HFFc6 (cell line): ENCODE measurements at regions not wholly inside any gene's neighbourhood (a gene's known extent, or its start where the extent isn't known, plus 50 kb on each side); places are given as distances from the start of the nearest gene placed in this dataset.

Experiments
- DNase-seq: peaks from one replicate; pipeline ENCODE4 v3.0.0-alpha.2; 2018
- H3K27ac Mint-ChIP-seq: 2 replicates; pipeline ENCODE4 v1.8.0; 2020; ENCODE audit warnings: mild to moderate bottlenecking, mixed read lengths
- H3K27me3 Mint-ChIP-seq: 2 replicates; pipeline ENCODE4 v1.8.0; 2021; ENCODE audit warnings: mild to moderate bottlenecking, moderate library complexity, mixed read lengths; ENCODE audit not compliant: insufficient read depth
- H3K36me3 Mint-ChIP-seq: 2 replicates; pipeline ENCODE4 v1.8.0; 2021; ENCODE audit warnings: low read depth, mixed read lengths
- H3K4me1 Mint-ChIP-seq: 2 replicates; pipeline ENCODE4 v1.8.0; 2020; ENCODE audit warnings: low read depth, mixed read lengths
- H3K4me3 Mint-ChIP-seq: 2 replicates; pipeline ENCODE4 v1.8.0; 2020; ENCODE audit warnings: mild to moderate bottlenecking, moderate library complexity, mixed read lengths
- H3K9me3 Mint-ChIP-seq: 2 replicates; pipeline ENCODE4 v1.8.0; 2020; ENCODE audit warnings: mild to moderate bottlenecking, mixed read lengths
- TF ChIP-seq, protein P1 (sequence below): fragments of 200-600 bp; sonication (generic); IDR thresholded peaks from 2 replicates; pipeline ENCODE4 v1.5.0; 2021; ENCODE audit warnings: antibody characterized with exemption, mild to moderate bottlenecking

- H3K4me1 Mint-ChIP-seq: no peaks in the 10 kb centered on the region
- peaks cover 3% of the 10 kb centered on the region; the same call in 1 of the 2 replicates for H3K27me3 Mint-ChIP-seq
- H3K36me3 Mint-ChIP-seq: no peaks in the 10 kb centered on the region
- no peak overlapping the region for H3K4me3 Mint-ChIP-seq
- H3K27ac Mint-ChIP-seq: no peak overlapping the region
- no peaks in the 10 kb centered on the region for H3K9me3 Mint-ChIP-seq
- no peak for DNase-seq
- TF ChIP-seq, protein P1, sequence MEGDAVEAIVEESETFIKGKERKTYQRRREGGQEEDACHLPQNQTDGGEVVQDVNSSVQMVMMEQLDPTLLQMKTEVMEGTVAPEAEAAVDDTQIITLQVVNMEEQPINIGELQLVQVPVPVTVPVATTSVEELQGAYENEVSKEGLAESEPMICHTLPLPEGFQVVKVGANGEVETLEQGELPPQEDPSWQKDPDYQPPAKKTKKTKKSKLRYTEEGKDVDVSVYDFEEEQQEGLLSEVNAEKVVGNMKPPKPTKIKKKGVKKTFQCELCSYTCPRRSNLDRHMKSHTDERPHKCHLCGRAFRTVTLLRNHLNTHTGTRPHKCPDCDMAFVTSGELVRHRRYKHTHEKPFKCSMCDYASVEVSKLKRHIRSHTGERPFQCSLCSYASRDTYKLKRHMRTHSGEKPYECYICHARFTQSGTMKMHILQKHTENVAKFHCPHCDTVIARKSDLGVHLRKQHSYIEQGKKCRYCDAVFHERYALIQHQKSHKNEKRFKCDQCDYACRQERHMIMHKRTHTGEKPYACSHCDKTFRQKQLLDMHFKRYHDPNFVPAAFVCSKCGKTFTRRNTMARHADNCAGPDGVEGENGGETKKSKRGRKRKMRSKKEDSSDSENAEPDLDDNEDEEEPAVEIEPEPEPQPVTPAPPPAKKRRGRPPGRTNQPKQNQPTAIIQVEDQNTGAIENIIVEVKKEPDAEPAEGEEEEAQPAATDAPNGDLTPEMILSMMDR: no peak
Observed at GRCh38 chr18:60200558-60200957, 172.0 kb downstream of the MC4R start.

- Mint-ChIP-seq H3K4me1 (no peaks in the 10 kb centered on the region), H3K4me3 (no peak overlapping the region), H3K9me3 (no peaks in the 10 kb centered on the region), H3K27ac (no peak overlapping the region), H3K27me3 (peaks cover 3% of the 10 kb centered on the region; the same call in 1 of the 2 replicates), H3K36me3 (no peaks in the 10 kb centered on the region)
- TF ChIP-seq, protein P1: no peak
- no peak for DNase-seq
Observed at GRCh38 chr18:60199505-60199904, 173.1 kb downstream of the MC4R start.

DNA sequence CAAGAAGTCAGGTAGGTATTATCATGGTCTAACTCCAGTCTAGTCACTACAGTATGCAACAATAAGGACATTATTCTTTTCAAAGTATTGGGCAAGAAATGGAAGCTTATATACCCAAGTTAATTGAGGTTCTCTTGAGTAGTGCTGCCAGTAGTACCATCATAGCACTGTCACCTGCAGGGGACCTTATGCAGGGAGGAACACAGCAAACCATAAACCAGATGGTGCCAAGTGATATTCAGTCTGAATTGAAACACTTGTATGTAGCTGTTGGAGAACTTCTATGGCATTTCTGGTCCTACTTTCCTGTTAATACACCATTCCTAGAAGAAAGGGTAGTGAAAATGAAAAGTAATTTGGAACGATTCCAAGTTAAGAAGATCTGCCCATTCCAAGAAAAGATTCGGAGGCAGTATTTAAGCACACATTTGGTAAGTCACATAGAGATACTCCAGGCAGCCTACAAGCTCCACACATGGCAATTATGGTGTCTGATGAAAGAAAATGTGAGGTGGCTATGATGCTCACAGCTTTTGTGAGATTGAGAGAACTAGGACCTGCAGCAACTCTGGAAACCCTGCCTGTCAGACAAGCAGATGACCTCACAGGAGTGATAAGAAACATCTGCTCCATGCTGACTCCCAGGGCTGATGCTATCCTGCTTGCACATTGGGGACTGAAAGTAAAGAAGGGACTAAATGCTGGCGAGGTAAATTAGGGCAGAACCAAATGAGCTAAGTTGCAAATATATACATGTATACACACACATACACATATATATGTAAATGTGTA, 174.7 kb downstream of the MC4R start:
- H3K36me3 Mint-ChIP-seq: no peaks in the 10 kb centered on the region
- no peak overlapping the region for H3K27ac Mint-ChIP-seq
- no peak for DNase-seq
- H3K27me3 Mint-ChIP-seq: peaks cover 3% of the 10 kb centered on the region; the same call in 1 of the 2 replicates
- no peaks in the 10 kb centered on the region for H3K9me3 Mint-ChIP-seq
- no peak overlapping the region for H3K4me3 Mint-ChIP-seq
- TF ChIP-seq, protein P1: no peak
- H3K4me1 Mint-ChIP-seq: no peaks in the 10 kb centered on the region

- Mint-ChIP-seq H3K27ac (no peak overlapping the region), H3K27me3 (peaks cover 3% of the 10 kb centered on the region; the same call in 1 of the 2 replicates), H3K4me3 (no peak overlapping the region), H3K9me3 (no peaks in the 10 kb centered on the region), H3K36me3 (no peaks in the 10 kb centered on the region), H3K4me1 (no peaks in the 10 kb centered on the region)
- no peak for DNase-seq
- TF ChIP-seq, protein P1: no peak
Observed at GRCh38 chr18:60196836-60197606, 175.6 kb downstream of the MC4R start.

GRCh38 chr18:60193780-60194179, 178.8 kb downstream of the MC4R start:
- H3K36me3 Mint-ChIP-seq: no peaks in the 10 kb centered on the region
- H3K27ac Mint-ChIP-seq: no peak overlapping the region
- no peak overlapping the region for H3K4me3 Mint-ChIP-seq
- H3K4me1 Mint-ChIP-seq: no peaks in the 10 kb centered on the region
- DNase-seq: no peak
- peaks cover 5% of the 10 kb centered on the region for H3K27me3 Mint-ChIP-seq
- H3K9me3 Mint-ChIP-seq: no peaks in the 10 kb centered on the region
- TF ChIP-seq, protein P1: no peak
